H1 (cell line): ENCODE measurements at regions not wholly inside any gene's neighbourhood (a gene's known extent, or its start where the extent isn't known, plus 50 kb on each side); places are given as distances from the start of the nearest gene placed in this dataset.

Experiments used
- CTCF ChIA-PET: fragments of 300-600 bp; sonication (Branson Sonifier 250); formaldehyde crosslinking; loops from one replicate; lab custom pipeline; 2021; ENCODE audit not compliant: partially characterized antibody; lab: Charles Lee
- POLR2A ChIA-PET: fragments of 300-600 bp; sonication (Branson Sonifier 250); formaldehyde crosslinking; loops from one replicate; lab custom pipeline; 2021; ENCODE audit warnings: inconsistent platforms; ENCODE audit not compliant: partially characterized antibody; lab: Charles Lee
- DNase-seq, 2 experiments: peaks; one replicate each; pipeline versions ENCODE4 v3.0.0 to v3.0.0-alpha.2; 2010 to 2022; ENCODE audit warnings: low spot score in 2 of 2, low read depth in 1 of 2, mixed read lengths in 1 of 2
- FAIRE-seq: peaks from 2 replicates; lab custom pipeline; 2011; peaks lifted over from hg19 to GRCh38; lab: Jason Lieb, UNC
- H2AFZ ChIP-seq: 2 replicates; pipeline ENCODE4 v1.8.1; 2012; ENCODE audit warnings: low read length, inconsistent platforms
- H2AK5ac ChIP-seq: 2 replicates; pipeline ENCODE4 v1.6.1; 2013; ENCODE audit warnings: low read depth, low read length
- H2BK120ac ChIP-seq: replicated peaks from 2 replicates; pipeline ENCODE3; 2013; ENCODE audit warnings: low read depth, low read length, inconsistent platforms
- H2BK12ac ChIP-seq: 2 replicates; pipeline ENCODE4 v1.6.1; 2013; ENCODE audit warnings: low read depth, low read length
- H2BK15ac ChIP-seq: 2 replicates; pipeline ENCODE4 v1.6.1; 2013; ENCODE audit warnings: low read length
- H2BK20ac ChIP-seq: 2 replicates; pipeline ENCODE4 v1.6.1; 2013; ENCODE audit warnings: low read length
- H2BK5ac ChIP-seq: 2 replicates; pipeline ENCODE4 v1.6.1; 2013; ENCODE audit warnings: low read depth, low read length
- H3K14ac ChIP-seq: 2 replicates; pipeline ENCODE4 v1.6.1; 2013; ENCODE audit warnings: inconsistent platforms; ENCODE audit not compliant: insufficient read length
- H3K18ac ChIP-seq: 2 replicates; pipeline ENCODE4 v1.6.1; 2013; ENCODE audit warnings: low read length; ENCODE audit errors: extremely low read depth
- H3K23ac ChIP-seq: 2 replicates; pipeline ENCODE4 v1.6.1; 2013; ENCODE audit warnings: inconsistent platforms; ENCODE audit not compliant: insufficient read length
- H3K23me2 ChIP-seq: 2 replicates; pipeline ENCODE4 v1.6.1; 2013; ENCODE audit warnings: low read depth, low read length
- H3K27ac ChIP-seq: 2 replicates; pipeline ENCODE4 v1.6.1; 2011; ENCODE audit warnings: low read depth, low read length, inconsistent platforms
- H3K27me3 ChIP-seq, 4 experiments: replicated peaks in 1 of 4; 1 replicate in 1 of 4; 2 replicates in 3 of 4; pipeline versions ENCODE4 v1.6.1 to v1.8.1; 2011 to 2013; ENCODE audit warnings: low read length in 3 of 4, mild to moderate bottlenecking in 3 of 4, inconsistent platforms in 2 of 4, mixed read lengths in 2 of 4, moderate library complexity in 1 of 4; ENCODE audit not compliant: control insufficient read depth in 3 of 4, insufficient read depth in 3 of 4; ENCODE audit errors: extremely low read depth in 1 of 4
- H3K36me3 ChIP-seq, 4 experiments: 2 replicates each; pipeline versions ENCODE4 v1.6.1 to v1.8.1; 2011 to 2013; ENCODE audit warnings: mild to moderate bottlenecking in 4 of 4, low read length in 3 of 4, moderate library complexity in 2 of 4, control low read depth in 1 of 4, inconsistent platforms in 1 of 4; ENCODE audit not compliant: insufficient read depth in 4 of 4, control insufficient read depth in 2 of 4
- H3K4ac ChIP-seq: replicated peaks from 2 replicates; pipeline ENCODE3; 2013; ENCODE audit warnings: low read length, low read depth, mixed read lengths, inconsistent platforms; ENCODE audit not compliant: insufficient read length
- H3K4me1 ChIP-seq, 4 experiments: replicated peaks in 1 of 4; 1 replicate in 1 of 4; 2 replicates in 3 of 4; pipeline versions ENCODE4 v1.6.1 to v1.8.1; 2011 to 2013; ENCODE audit warnings: low read length in 3 of 4, inconsistent platforms in 2 of 4, mixed read lengths in 1 of 4; ENCODE audit not compliant: insufficient read depth in 4 of 4, control insufficient read depth in 3 of 4
- H3K4me2 ChIP-seq, 2 experiments: 2 replicates each; pipeline versions ENCODE4 v1.6.1 to v1.8.1; 2011 to 2013; ENCODE audit warnings: low read depth in 2 of 2, low read length in 2 of 2, control low read depth in 1 of 2, inconsistent platforms in 1 of 2, mild to moderate bottlenecking in 1 of 2; ENCODE audit not compliant: insufficient read depth in 1 of 2
- H3K4me3 ChIP-seq, 4 experiments: fragments of 200-600, 300-600 bp in 1 of 4; sonication (generic), shearing (Covaris generic), sonication (Bioruptor Twin) in 1 of 4; 2 replicates each; pipeline versions ENCODE4 v1.5.1 to v1.8.1; 2011 to 2016; ENCODE audit warnings: low read length in 4 of 4, low read depth in 3 of 4, control low read depth in 2 of 4, inconsistent platforms in 2 of 4, mild to moderate bottlenecking in 2 of 4, mixed read lengths in 1 of 4, moderate library complexity in 1 of 4; ENCODE audit not compliant: insufficient read depth in 2 of 4; ENCODE audit errors: extremely low read depth in 1 of 4
- H3K56ac ChIP-seq: replicated peaks from 2 replicates; pipeline ENCODE3; 2013; ENCODE audit warnings: low read depth, mild to moderate bottlenecking, mixed read lengths, low read length, inconsistent platforms; ENCODE audit not compliant: insufficient read length
- H3K79me1 ChIP-seq: 2 replicates; pipeline ENCODE4 v1.6.1; 2013; ENCODE audit warnings: low read depth, low read length, control low read depth
- H3K79me2 ChIP-seq, 2 experiments: 2 replicates each; pipeline versions ENCODE4 v1.6.1 to v1.8.1; 2012 to 2013; ENCODE audit warnings: low read length in 2 of 2, mild to moderate bottlenecking in 2 of 2, inconsistent platforms in 1 of 2; ENCODE audit not compliant: insufficient read depth in 2 of 2, control insufficient read depth in 1 of 2
- H3K9ac ChIP-seq, 4 experiments: replicated peaks in 1 of 4; 1 replicate in 1 of 4; 2 replicates in 3 of 4; pipeline versions ENCODE4 v1.6.1 to v1.8.1; 2011 to 2013; ENCODE audit warnings: low read depth in 3 of 4, low read length in 3 of 4, control low read depth in 2 of 4, mild to moderate bottlenecking in 2 of 4, moderate library complexity in 2 of 4, inconsistent platforms in 1 of 4; ENCODE audit errors: extremely low read depth in 1 of 4
- H3K9me3 ChIP-seq, 2 experiments: 2 replicates each; pipeline versions ENCODE4 v1.6.1 to v1.8.1; 2012 to 2013; ENCODE audit warnings: mild to moderate bottlenecking in 2 of 2, moderate library complexity in 2 of 2, control low read depth in 1 of 2, inconsistent platforms in 1 of 2, low read depth in 1 of 2, low read length in 1 of 2, mixed read lengths in 1 of 2; ENCODE audit not compliant: insufficient read depth in 2 of 2
- H4K20me1 ChIP-seq, 2 experiments: replicated peaks in 1 of 2; 2 replicates each; pipeline versions ENCODE3 to v1.8.1; 2011 to 2013; ENCODE audit warnings: inconsistent platforms in 2 of 2, low read length in 2 of 2, mild to moderate bottlenecking in 1 of 2; ENCODE audit not compliant: insufficient read depth in 2 of 2, control insufficient read depth in 1 of 2
- H4K5ac ChIP-seq: 2 replicates; pipeline ENCODE4 v1.6.1; 2013; ENCODE audit warnings: low read length, low read depth, mixed read lengths, inconsistent platforms; ENCODE audit not compliant: insufficient read length
- H4K8ac ChIP-seq: 2 replicates; pipeline ENCODE4 v1.8.0; 2013; ENCODE audit warnings: mild to moderate bottlenecking, moderate library complexity, low read length, inconsistent platforms; ENCODE audit not compliant: insufficient read depth; ENCODE audit errors: extremely low read depth
- H4K91ac ChIP-seq: replicated peaks from 2 replicates; pipeline ENCODE3; 2013; ENCODE audit warnings: low read length, mixed read lengths, inconsistent platforms; ENCODE audit not compliant: insufficient read length
- EGR1 ChIP-seq: IDR thresholded peaks from 2 replicates; pipeline ENCODE4 v1.6.1; 2011; ENCODE audit warnings: low read depth, low read length, borderline replicate concordance
- HDAC2 ChIP-seq, 2 experiments: fragments of 300-600 bp in 1 of 2; sonication (generic) in 1 of 2; IDR thresholded peaks; 2 replicates each; pipeline ENCODE4 v1.6.1; 2011 to 2012; ENCODE audit warnings: low read depth in 2 of 2, low read length in 2 of 2, mild to moderate bottlenecking in 2 of 2, moderate library complexity in 2 of 2, borderline replicate concordance in 1 of 2, inconsistent platforms in 1 of 2
- PHF8 ChIP-seq: fragments of 200-600 bp; sonication (generic); conservative IDR thresholded peaks from 2 replicates; pipeline ENCODE4 v1.7.1; 2012; ENCODE audit warnings: low read depth, mild to moderate bottlenecking, inconsistent platforms, low read length, moderate library complexity
- RFX5 ChIP-seq: IDR thresholded peaks from 2 replicates; pipeline ENCODE4 v1.6.1; 2011; ENCODE audit warnings: low read depth, low read length, improper control_type of control experiment, borderline replicate concordance
- RNF2 ChIP-seq: fragments of 200-900, 300-1000 bp; sonication (generic); IDR thresholded peaks from 2 replicates; pipeline ENCODE4 v1.7.1; 2016; ENCODE audit warnings: borderline replicate concordance, low read depth, mild to moderate bottlenecking, antibody characterized with exemption, low read length; ENCODE audit not compliant: poor library complexity, severe bottlenecking; ENCODE audit errors: missing control alignments
- RXRA ChIP-seq: IDR thresholded peaks from 2 replicates; pipeline ENCODE4 v1.6.1; 2011; ENCODE audit warnings: low read depth, mild to moderate bottlenecking, low read length, moderate library complexity; ENCODE audit not compliant: insufficient read depth
- SIX5 ChIP-seq: IDR thresholded peaks from 2 replicates; pipeline ENCODE4 v1.6.1; 2011; ENCODE audit warnings: mild to moderate bottlenecking, low read depth, low read length
- TEAD4 ChIP-seq: IDR thresholded peaks from 2 replicates; pipeline ENCODE4 v1.6.1; 2012; ENCODE audit warnings: low read depth, low read length, inconsistent platforms, mixed read lengths
- WGBS, 2 experiments: shearing (Covaris generic) in 1 of 2; methylation state at CpG; one replicate each; pipeline versions ENCODE4 v1.1.6 to v1.1.7; 2013 to 2015; ENCODE audit warnings: low lambda C conversion rate in 2 of 2, mixed read lengths in 2 of 2, inconsistent platforms in 1 of 2, low coverage in 1 of 2, missing lambda C conversion rate in 1 of 2; ENCODE audit not compliant: insufficient replicate concordance in 2 of 2, insufficient coverage in 1 of 2, insufficient read length in 1 of 2; ENCODE audit errors: extremely low coverage in 1 of 2, missing lambda C conversion rate in 1 of 2; 5-methylcytosine and 5-hydroxymethylcytosine counted together
- TF ChIP-seq, protein P1 (sequence below): IDR thresholded peaks from 2 replicates; pipeline ENCODE4 v1.6.1; 2011; ENCODE audit warnings: low read depth, mild to moderate bottlenecking, low read length; ENCODE audit not compliant: insufficient read depth
- TF ChIP-seq, protein P2 (sequence below): IDR thresholded peaks from 2 replicates; pipeline ENCODE4 v1.6.1; 2012; ENCODE audit warnings: inconsistent platforms

DNA sequence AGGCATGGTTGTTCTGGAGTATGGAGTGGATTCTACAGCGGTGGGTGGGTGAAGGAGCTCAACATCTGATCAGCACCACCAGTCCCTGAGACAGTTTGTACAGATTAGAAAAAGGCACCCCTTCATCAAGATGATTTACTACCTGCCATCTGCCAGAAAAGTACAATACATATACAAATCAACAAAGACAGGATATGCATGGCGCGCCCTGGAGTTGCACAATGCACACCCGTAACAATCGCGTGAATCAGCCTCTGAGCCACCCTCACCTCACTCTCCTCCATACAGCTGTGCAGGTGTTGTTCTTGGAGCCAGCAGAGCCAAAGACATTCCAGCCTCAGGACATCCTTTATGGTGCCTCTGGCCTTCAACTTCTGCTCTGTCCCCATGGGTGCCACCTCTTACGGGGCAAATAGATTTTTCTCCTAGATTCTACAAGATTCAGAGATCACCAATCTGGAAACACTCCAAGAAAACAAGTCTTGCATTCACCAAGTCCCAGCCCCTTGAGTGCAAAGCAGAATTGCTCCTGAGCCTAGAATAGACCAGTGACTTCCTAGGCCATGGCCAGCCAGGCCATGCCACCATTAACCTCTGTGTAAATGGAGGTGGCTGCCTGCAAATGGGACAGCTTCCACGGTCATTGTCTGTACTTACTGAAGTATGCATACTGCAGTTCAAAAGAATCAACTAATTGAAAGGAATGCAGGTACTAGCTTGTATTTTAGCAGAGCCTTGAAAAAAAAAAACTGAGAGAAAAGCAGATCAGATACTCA, 490.9 kb downstream of the SOX6 start:
- Histone ChIP-seq H2AFZ (no peak overlapping the region), H3K4ac (no peak overlapping the region), H2BK20ac (no peak overlapping the region), H2BK120ac (no peak overlapping the region), H3K4me2 (no peak overlapping the region; a peak in 1 of 4 replicates), H2BK12ac (no peak overlapping the region), H2AK5ac (no peak overlapping the region), H3K79me1 (no peaks in the 10 kb centered on the region), H2BK15ac (0 out of 2 replicates have a peak overlapping the region, but pooled peaks have one; percentile 8), H4K91ac (no peak overlapping the region), H3K18ac (no peak overlapping the region), H2BK5ac (no peak overlapping the region), H3K23ac (no peak overlapping the region), H3K9ac (no peak overlapping the region), H3K27me3 (no peaks in the 10 kb centered on the region), H4K8ac (no peak overlapping the region), H3K79me2 (no peaks in the 10 kb centered on the region), H3K36me3 (no peaks in the 10 kb centered on the region), H3K14ac (no peak overlapping the region), H3K9me3 (peaks cover 0 to 3% of the 10 kb centered on the region in 2 experiments; a peak in 1 of 4 replicates), H3K4me3 (no peak overlapping the region), H3K27ac (no peak overlapping the region), H4K5ac (no peak overlapping the region), H3K4me1 (peaks cover 0 to 5% (median 3%) of the 10 kb centered on the region in 4 experiments; a peak in 3 of 7 replicates), H4K20me1 (no peaks in the 10 kb centered on the region), H3K23me2 (no peaks in the 10 kb centered on the region), H3K56ac (no peak overlapping the region)
- WGBS, 2 experiments, result 98% methylated on average over 8 of the region's 8 CpGs; no CpG with 5 or more reads in 1 of the 2 experiments
- ChIA-PET POLR2A (no interaction called here), CTCF (interaction anchor here (0.6 kb wide), 1 partner anchor 721 kb away, joined by 3 read pairs; no protein-coding TSS in a partner anchor)
- no peak for FAIRE-seq
- no peak for DNase-seq
- TF ChIP-seq HDAC2 (IDR thresholded peaks at IDR 0.05; ENCODE audit: borderline replicate concordance in 1 of 2, low read depth in 2 of 2, low read length in 2 of 2), result no peak
- TF ChIP-seq TEAD4, result no peak
- no peak for TF ChIP-seq SIX5
- TF ChIP-seq PHF8, result no peak
- TF ChIP-seq EGR1, result no peak
- TF ChIP-seq, protein P1, sequence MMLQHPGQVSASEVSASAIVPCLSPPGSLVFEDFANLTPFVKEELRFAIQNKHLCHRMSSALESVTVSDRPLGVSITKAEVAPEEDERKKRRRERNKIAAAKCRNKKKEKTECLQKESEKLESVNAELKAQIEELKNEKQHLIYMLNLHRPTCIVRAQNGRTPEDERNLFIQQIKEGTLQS, result no peak
- TF ChIP-seq, protein P2, sequence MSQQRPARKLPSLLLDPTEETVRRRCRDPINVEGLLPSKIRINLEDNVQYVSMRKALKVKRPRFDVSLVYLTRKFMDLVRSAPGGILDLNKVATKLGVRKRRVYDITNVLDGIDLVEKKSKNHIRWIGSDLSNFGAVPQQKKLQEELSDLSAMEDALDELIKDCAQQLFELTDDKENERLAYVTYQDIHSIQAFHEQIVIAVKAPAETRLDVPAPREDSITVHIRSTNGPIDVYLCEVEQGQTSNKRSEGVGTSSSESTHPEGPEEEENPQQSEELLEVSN, result no peak
- TF ChIP-seq RXRA, result no peak
- TF ChIP-seq RFX5, result no peak
- TF ChIP-seq RNF2, result no peak
